ENCODE measurements at regions not wholly inside any gene's neighbourhood (a gene's known extent, or its start where the extent isn't known, plus 50 kb on each side); places are given as distances from the start of the nearest gene placed in this dataset.

- no peaks in the 10 kb centered on the region for H3K36me3 ChIP-seq (ENCODE audit: control insufficient read depth in 2 of 2, insufficient read depth in 2 of 2, low read length in 2 of 2)
- no peak overlapping the region for H3K27ac ChIP-seq (ENCODE audit: low read length)
- no peaks in the 10 kb centered on the region for H3K4me1 ChIP-seq (ENCODE audit: control insufficient read depth, insufficient read depth, low read length)
- H3K27me3 ChIP-seq (ENCODE audit: control insufficient read depth in 1 of 2, insufficient read depth in 2 of 2, low read length in 2 of 2): peaks cover 7 to 9% of the 10 kb centered on the region in 2 donors
- no peak overlapping the region for H3K4me3 ChIP-seq (ENCODE audit: low read length in 2 of 2)
- H3K9ac ChIP-seq (ENCODE audit: low read length in 2 of 2): no peak overlapping the region
- no peaks in the 10 kb centered on the region for H3K9me3 ChIP-seq (ENCODE audit: control insufficient read depth in 2 of 2, low read length in 2 of 2)
Observed at GRCh38 chr14:101130861-101131260, 227.3 kb upstream of the RTL1 start.

GRCh38 chr14:101131451-101131916 is 228.0 kb upstream of the RTL1 start:
- Histone ChIP-seq H3K9ac (ENCODE audit: low read length in 2 of 2) (no peak overlapping the region), H3K36me3 (ENCODE audit: control insufficient read depth in 2 of 2, insufficient read depth in 2 of 2, low read length in 2 of 2) (no peaks in the 10 kb centered on the region), H3K27me3 (ENCODE audit: control insufficient read depth in 1 of 2, insufficient read depth in 2 of 2, low read length in 2 of 2) (peaks cover 7 to 9% of the 10 kb centered on the region in 2 donors), H3K4me1 (ENCODE audit: control insufficient read depth, insufficient read depth, low read length) (no peaks in the 10 kb centered on the region), H3K4me3 (ENCODE audit: low read length in 2 of 2) (no peak overlapping the region), H3K9me3 (ENCODE audit: control insufficient read depth in 2 of 2, low read length in 2 of 2) (no peaks in the 10 kb centered on the region), H3K27ac (ENCODE audit: low read length) (no peak overlapping the region)

- no peak overlapping the region for H3K4me3 ChIP-seq (ENCODE audit: low read length in 2 of 2)
- H3K9me3 ChIP-seq (ENCODE audit: control insufficient read depth in 2 of 2, low read length in 2 of 2): no peaks in the 10 kb centered on the region
- H3K27me3 ChIP-seq (ENCODE audit: control insufficient read depth in 1 of 2, insufficient read depth in 2 of 2, low read length in 2 of 2): peaks cover 9% of the 10 kb centered on the region in 2 donors
- no peak overlapping the region for H3K27ac ChIP-seq (ENCODE audit: low read length)
- no peak overlapping the region for H3K9ac ChIP-seq (ENCODE audit: low read length in 2 of 2)
- H3K4me1 ChIP-seq (ENCODE audit: control insufficient read depth, insufficient read depth, low read length): no peaks in the 10 kb centered on the region
- H3K36me3 ChIP-seq (ENCODE audit: control insufficient read depth in 2 of 2, insufficient read depth in 2 of 2, low read length in 2 of 2): no peaks in the 10 kb centered on the region
Observed at GRCh38 chr14:101132051-101132571, 228.6 kb upstream of the RTL1 start.

- Histone ChIP-seq H3K27me3 (ENCODE audit: control insufficient read depth in 1 of 2, insufficient read depth in 2 of 2, low read length in 2 of 2) (peaks cover 9% of the 10 kb centered on the region in 2 donors), H3K9me3 (ENCODE audit: control insufficient read depth in 2 of 2, low read length in 2 of 2) (no peaks in the 10 kb centered on the region), H3K36me3 (ENCODE audit: control insufficient read depth in 2 of 2, insufficient read depth in 2 of 2, low read length in 2 of 2) (no peaks in the 10 kb centered on the region), H3K27ac (ENCODE audit: low read length) (no peak overlapping the region), H3K4me3 (ENCODE audit: low read length in 2 of 2) (no peak overlapping the region), H3K4me1 (ENCODE audit: control insufficient read depth, insufficient read depth, low read length) (no peaks in the 10 kb centered on the region), H3K9ac (ENCODE audit: low read length in 2 of 2) (no peak overlapping the region)
Observed at GRCh38 chr14:101132588-101132987, 229.1 kb upstream of the RTL1 start.

GRCh38 chr14:101133068-101133467 is 229.5 kb upstream of the RTL1 start:
- H3K36me3 ChIP-seq (ENCODE audit: control insufficient read depth in 2 of 2, insufficient read depth in 2 of 2, low read length in 2 of 2): no peaks in the 10 kb centered on the region
- no peak overlapping the region for H3K27ac ChIP-seq (ENCODE audit: low read length)
- H3K4me3 ChIP-seq (ENCODE audit: low read length in 2 of 2): no peak overlapping the region
- H3K27me3 ChIP-seq (ENCODE audit: control insufficient read depth in 1 of 2, insufficient read depth in 2 of 2, low read length in 2 of 2): peaks cover 9% of the 10 kb centered on the region in 2 donors
- no peak overlapping the region for H3K9ac ChIP-seq (ENCODE audit: low read length in 2 of 2)
- no peaks in the 10 kb centered on the region for H3K4me1 ChIP-seq (ENCODE audit: control insufficient read depth, insufficient read depth, low read length)
- no peaks in the 10 kb centered on the region for H3K9me3 ChIP-seq (ENCODE audit: control insufficient read depth in 2 of 2, low read length in 2 of 2)

GRCh38 chr14:101134161-101134631 is 230.7 kb upstream of the RTL1 start:
- Histone ChIP-seq H3K27ac (ENCODE audit: low read length) (no peak overlapping the region), H3K4me1 (ENCODE audit: control insufficient read depth, insufficient read depth, low read length) (no peaks in the 10 kb centered on the region)

GRCh38 chr14:101134851-101135433 is 231.4 kb upstream of the RTL1 start:
- H3K9me3 ChIP-seq (ENCODE audit: control insufficient read depth in 2 of 2, low read length in 2 of 2): no peaks in the 10 kb centered on the region
- no peaks in the 10 kb centered on the region for H3K4me1 ChIP-seq (ENCODE audit: control insufficient read depth, insufficient read depth, low read length)
- no peak overlapping the region for H3K4me3 ChIP-seq (ENCODE audit: low read length in 2 of 2)
- peaks cover 6 to 9% of the 10 kb centered on the region in 2 donors for H3K27me3 ChIP-seq (ENCODE audit: control insufficient read depth in 1 of 2, insufficient read depth in 2 of 2, low read length in 2 of 2)
- no peak overlapping the region for H3K9ac ChIP-seq (ENCODE audit: low read length in 2 of 2)
- H3K27ac ChIP-seq (ENCODE audit: low read length): no peak overlapping the region
- H3K36me3 ChIP-seq (ENCODE audit: control insufficient read depth in 2 of 2, insufficient read depth in 2 of 2, low read length in 2 of 2): no peaks in the 10 kb centered on the region

More at GRCh38 chr14:101134161-101134631, 230.7 kb upstream of the RTL1 start:
- peaks cover 6 to 9% of the 10 kb centered on the region in 2 donors for H3K27me3 ChIP-seq (ENCODE audit: control insufficient read depth in 1 of 2, insufficient read depth in 2 of 2, low read length in 2 of 2)
- no peak overlapping the region for H3K4me3 ChIP-seq (ENCODE audit: low read length in 2 of 2)
- no peak overlapping the region for H3K9ac ChIP-seq (ENCODE audit: low read length in 2 of 2)
- no peaks in the 10 kb centered on the region for H3K9me3 ChIP-seq (ENCODE audit: control insufficient read depth in 2 of 2, low read length in 2 of 2)
- H3K36me3 ChIP-seq (ENCODE audit: control insufficient read depth in 2 of 2, insufficient read depth in 2 of 2, low read length in 2 of 2): no peaks in the 10 kb centered on the region

- no peak overlapping the region for H3K4me3 ChIP-seq (ENCODE audit: low read length in 2 of 2)
- H3K27ac ChIP-seq (ENCODE audit: low read length): no peak overlapping the region
- no peaks in the 10 kb centered on the region for H3K9me3 ChIP-seq (ENCODE audit: control insufficient read depth in 2 of 2, low read length in 2 of 2)
- no peak overlapping the region for H3K9ac ChIP-seq (ENCODE audit: low read length in 2 of 2)
- no peaks in the 10 kb centered on the region for H3K36me3 ChIP-seq (ENCODE audit: control insufficient read depth in 2 of 2, insufficient read depth in 2 of 2, low read length in 2 of 2)
- H3K27me3 ChIP-seq (ENCODE audit: control insufficient read depth in 1 of 2, insufficient read depth in 2 of 2, low read length in 2 of 2): peaks cover 6 to 9% of the 10 kb centered on the region in 2 donors
- H3K4me1 ChIP-seq (ENCODE audit: control insufficient read depth, insufficient read depth, low read length): no peaks in the 10 kb centered on the region
Observed at GRCh38 chr14:101135796-101136742, 232.5 kb upstream of the RTL1 start.

- Histone ChIP-seq H3K27ac (ENCODE audit: low read length) (no peak overlapping the region), H3K4me1 (ENCODE audit: control insufficient read depth, insufficient read depth, low read length) (no peaks in the 10 kb centered on the region), H3K9me3 (ENCODE audit: control insufficient read depth in 2 of 2, low read length in 2 of 2) (peaks cover 0 to 4% of the 10 kb centered on the region in 2 donors), H3K27me3 (ENCODE audit: control insufficient read depth in 1 of 2, insufficient read depth in 2 of 2, low read length in 2 of 2) (peaks cover 5 to 9% of the 10 kb centered on the region in 2 donors), H3K36me3 (ENCODE audit: control insufficient read depth in 2 of 2, insufficient read depth in 2 of 2, low read length in 2 of 2) (no peaks in the 10 kb centered on the region), H3K9ac (ENCODE audit: low read length in 2 of 2) (no peak overlapping the region), H3K4me3 (ENCODE audit: low read length in 2 of 2) (no peak overlapping the region)
Observed at GRCh38 chr14:101137234-101137633, 233.7 kb upstream of the RTL1 start.

GRCh38 chr14:101147848-101148247 is 244.3 kb upstream of the RTL1 start:
- H3K4me3 ChIP-seq (ENCODE audit: low read length in 2 of 2): no peak overlapping the region
- H3K36me3 ChIP-seq (ENCODE audit: control insufficient read depth in 2 of 2, insufficient read depth in 2 of 2, low read length in 2 of 2): no peaks in the 10 kb centered on the region
- H3K9ac ChIP-seq (ENCODE audit: low read length in 2 of 2): no peak overlapping the region
- peaks cover 0 to 4% of the 10 kb centered on the region in 2 donors for H3K9me3 ChIP-seq (ENCODE audit: control insufficient read depth in 2 of 2, low read length in 2 of 2)
- no peak overlapping the region for H3K27ac ChIP-seq (ENCODE audit: low read length)
- no peaks in the 10 kb centered on the region for H3K4me1 ChIP-seq (ENCODE audit: control insufficient read depth, insufficient read depth, low read length)
- peaks cover 0 to 2% of the 10 kb centered on the region in 2 donors for H3K27me3 ChIP-seq (ENCODE audit: control insufficient read depth in 1 of 2, insufficient read depth in 2 of 2, low read length in 2 of 2)

Measured in stomach smooth muscle (tissue), 2 donors.